Right atrium auricular region (tissue), 2 donors: ENCODE measurements at regions not wholly inside any gene's neighbourhood (a gene's known extent, or its start where the extent isn't known, plus 50 kb on each side); places are given as distances from the start of the nearest gene placed in this dataset.

Experiments used
- DNase-seq: peaks from one replicate; pipeline ENCODE4 v3.0.0-alpha.2; 2019; ENCODE audit warnings: low spot score
- H3K27ac ChIP-seq, 2 donors: fragments of 200-600 bp; sonication (generic); 1 replicate in 1 of 2; 2 replicates in 1 of 2; pipeline ENCODE4 v1.5.1; 2016 to 2019
- H3K27me3 ChIP-seq, 2 donors: fragments of 200-600 bp; sonication (generic); one replicate each; pipeline versions ENCODE4 v1.5.1 to v1.6.0; 2017 to 2019
- H3K36me3 ChIP-seq: fragments of 200-600 bp; sonication (generic); one replicate; pipeline ENCODE4 v1.5.1; 2016
- H3K4me1 ChIP-seq, 2 donors: fragments of 200-600 bp; sonication (generic); one replicate each; pipeline versions ENCODE4 v1.5.1 to v1.6.0; 2017 to 2019
- H3K4me3 ChIP-seq, 2 donors: fragments of 200-600 bp; sonication (generic); 1 replicate in 1 of 2; 2 replicates in 1 of 2; pipeline ENCODE4 v1.5.1; 2017 to 2019; ENCODE audit warnings: mild to moderate bottlenecking in 1 of 2, moderate library complexity in 1 of 2
- H3K9me3 ChIP-seq, 2 donors: fragments of 200-600 bp; sonication (generic); one replicate each; pipeline ENCODE4 v1.5.1; 2019
- TF ChIP-seq, protein P1 (sequence below), 2 donors: fragments of 200-600 bp; sonication (generic); IDR thresholded peaks; one replicate each; pipeline ENCODE4 v1.5.1; 2019; ENCODE audit warnings: antibody characterized with exemption in 2 of 2

DNA sequence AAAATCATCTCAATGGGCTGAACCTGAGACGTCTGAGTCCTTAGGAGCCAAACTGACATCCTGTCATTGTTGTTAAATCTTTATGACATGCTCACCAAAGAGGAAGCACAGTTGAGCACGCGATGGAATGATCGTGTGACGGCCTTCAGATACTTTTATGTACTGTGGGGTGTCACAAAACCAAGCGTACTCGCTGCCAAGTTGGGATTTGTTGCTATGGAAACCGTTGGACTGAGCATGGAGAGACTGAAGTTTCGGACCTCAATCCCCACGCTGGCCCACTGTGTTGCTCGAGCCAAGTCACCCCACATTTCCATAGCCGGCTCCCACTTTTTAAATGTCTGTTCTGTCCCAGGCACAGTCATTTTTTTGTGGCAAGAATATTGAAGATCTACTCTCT is 222.8 kb upstream of the SDK2 start:
- no peak for DNase-seq
- Histone ChIP-seq H3K36me3 (no peaks in the 10 kb centered on the region), H3K9me3 (no peaks in the 10 kb centered on the region), H3K4me3 (no peak overlapping the region), H3K4me1 (no peaks in the 10 kb centered on the region), H3K27ac (no peak overlapping the region), H3K27me3 (no peaks in the 10 kb centered on the region)
- TF ChIP-seq, protein P1, sequence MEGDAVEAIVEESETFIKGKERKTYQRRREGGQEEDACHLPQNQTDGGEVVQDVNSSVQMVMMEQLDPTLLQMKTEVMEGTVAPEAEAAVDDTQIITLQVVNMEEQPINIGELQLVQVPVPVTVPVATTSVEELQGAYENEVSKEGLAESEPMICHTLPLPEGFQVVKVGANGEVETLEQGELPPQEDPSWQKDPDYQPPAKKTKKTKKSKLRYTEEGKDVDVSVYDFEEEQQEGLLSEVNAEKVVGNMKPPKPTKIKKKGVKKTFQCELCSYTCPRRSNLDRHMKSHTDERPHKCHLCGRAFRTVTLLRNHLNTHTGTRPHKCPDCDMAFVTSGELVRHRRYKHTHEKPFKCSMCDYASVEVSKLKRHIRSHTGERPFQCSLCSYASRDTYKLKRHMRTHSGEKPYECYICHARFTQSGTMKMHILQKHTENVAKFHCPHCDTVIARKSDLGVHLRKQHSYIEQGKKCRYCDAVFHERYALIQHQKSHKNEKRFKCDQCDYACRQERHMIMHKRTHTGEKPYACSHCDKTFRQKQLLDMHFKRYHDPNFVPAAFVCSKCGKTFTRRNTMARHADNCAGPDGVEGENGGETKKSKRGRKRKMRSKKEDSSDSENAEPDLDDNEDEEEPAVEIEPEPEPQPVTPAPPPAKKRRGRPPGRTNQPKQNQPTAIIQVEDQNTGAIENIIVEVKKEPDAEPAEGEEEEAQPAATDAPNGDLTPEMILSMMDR (IDR thresholded peaks at IDR 0.05) = no peak

DNA sequence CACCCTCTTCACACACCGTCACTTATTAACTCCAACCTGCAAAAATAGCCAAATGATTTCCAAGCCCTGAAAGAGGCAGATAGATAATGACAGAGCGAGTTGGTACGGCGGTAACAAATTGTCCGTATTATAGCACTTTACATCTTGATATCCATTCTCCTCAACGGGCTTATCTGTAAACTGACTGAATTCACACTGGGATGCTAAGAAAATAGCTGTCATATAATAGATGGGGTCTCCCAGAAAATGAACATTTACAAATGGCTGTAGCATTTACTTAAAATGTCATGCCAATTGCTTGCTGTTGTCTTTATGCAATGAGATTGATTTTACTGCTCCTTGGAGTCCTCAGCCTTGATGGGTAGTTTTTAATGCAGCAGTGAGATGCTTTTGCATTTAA is 225.8 kb upstream of the SDK2 start:
- no peak overlapping the region for H3K27ac ChIP-seq

DNA sequence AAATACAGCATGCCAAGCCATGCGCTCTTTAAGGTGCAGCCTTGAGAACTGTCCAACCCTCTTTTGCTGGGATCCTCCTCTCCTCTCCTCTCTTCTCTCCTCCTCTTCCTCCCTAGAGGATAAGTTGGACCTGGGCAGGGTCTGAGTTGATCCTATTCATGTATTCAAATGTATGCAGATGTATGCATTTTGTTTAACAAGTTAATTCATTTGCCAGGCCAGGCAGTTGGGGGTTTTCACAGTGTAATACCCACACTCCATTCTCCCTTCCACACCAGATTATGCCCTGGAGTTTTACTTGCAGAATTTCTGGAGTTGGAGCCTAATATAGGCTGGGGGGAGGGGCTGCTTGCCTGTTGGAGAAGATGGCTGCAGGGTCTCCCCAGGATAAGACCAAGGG is 226.2 kb upstream of the SDK2 start:
- TF ChIP-seq, protein P1 (IDR thresholded peaks at IDR 0.05) = no peak
- Histone ChIP-seq H3K9me3 (no peaks in the 10 kb centered on the region), H3K27me3 (no peaks in the 10 kb centered on the region), H3K4me3 (no peak overlapping the region), H3K4me1 (no peaks in the 10 kb centered on the region), H3K36me3 (no peaks in the 10 kb centered on the region), H3K27ac (no peak overlapping the region)
- no peak for DNase-seq

More for the DNA sequence above, 225.8 kb upstream of the SDK2 start:
- Histone ChIP-seq H3K4me1 (no peaks in the 10 kb centered on the region), H3K27me3 (no peaks in the 10 kb centered on the region), H3K9me3 (no peaks in the 10 kb centered on the region), H3K36me3 (no peaks in the 10 kb centered on the region), H3K4me3 (no peak overlapping the region)
- no peak for DNase-seq
- TF ChIP-seq, protein P1 (IDR thresholded peaks at IDR 0.05) = no peak

DNA sequence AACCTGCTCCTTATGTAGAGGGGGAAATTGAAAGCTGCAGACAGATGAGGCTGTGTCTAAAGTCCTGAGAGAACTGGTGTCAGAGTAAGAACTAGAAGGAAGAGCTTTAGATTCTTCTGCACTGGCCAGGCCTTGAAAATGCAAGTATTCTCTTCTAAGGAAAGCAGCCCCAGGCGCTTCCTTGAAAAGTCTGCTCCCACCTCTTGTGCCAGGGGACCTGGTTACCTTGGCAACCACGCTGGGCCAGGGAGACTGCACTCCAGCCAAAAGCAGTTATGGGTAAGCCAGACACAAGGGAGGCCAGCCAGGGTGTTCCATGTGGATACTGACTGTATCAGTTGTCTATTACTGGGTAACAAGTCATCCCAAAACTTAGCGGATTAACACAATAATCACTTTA is 228.6 kb upstream of the SDK2 start:
- H3K27ac ChIP-seq = no peak overlapping the region
- no peaks in the 10 kb centered on the region for H3K36me3 ChIP-seq
- DNase-seq = no peak
- H3K4me1 ChIP-seq = no peaks in the 10 kb centered on the region
- TF ChIP-seq, protein P1 (IDR thresholded peaks at IDR 0.05) = no peak
- no peak overlapping the region for H3K4me3 ChIP-seq
- H3K27me3 ChIP-seq = no peaks in the 10 kb centered on the region
- H3K9me3 ChIP-seq = no peaks in the 10 kb centered on the region

- Histone ChIP-seq H3K9me3 (no peaks in the 10 kb centered on the region), H3K36me3 (no peaks in the 10 kb centered on the region), H3K4me1 (no peaks in the 10 kb centered on the region), H3K27me3 (no peaks in the 10 kb centered on the region), H3K4me3 (no peak overlapping the region), H3K27ac (no peak overlapping the region)
- TF ChIP-seq, protein P1 (IDR thresholded peaks at IDR 0.05) = no peak
- no peak for DNase-seq
Observed at GRCh38 chr17:73874008-73874720, 229.9 kb upstream of the SDK2 start.

GRCh38 chr17:73875346-73875745 is 231.1 kb upstream of the SDK2 start:
- Histone ChIP-seq H3K4me1 (no peaks in the 10 kb centered on the region), H3K4me3 (no peak overlapping the region), H3K27me3 (no peaks in the 10 kb centered on the region), H3K36me3 (no peaks in the 10 kb centered on the region), H3K9me3 (no peaks in the 10 kb centered on the region), H3K27ac (no peak overlapping the region)
- TF ChIP-seq, protein P1 (IDR thresholded peaks at IDR 0.05) = no peak
- no peak for DNase-seq
